Activated T-helper 17 cell treated with anti-CD3 and anti-CD28 coated beads, Interleukin-2, amount 50 U/mL, for 72 hours (primary cell): ENCODE measurements at regions not wholly inside any gene's neighbourhood (a gene's known extent, or its start where the extent isn't known, plus 50 kb on each side); places are given as distances from the start of the nearest gene placed in this dataset.

Source experiments
- ATAC-seq: fragments of 150-1000 bp; cut with Tn5 transposase; replicated peaks from 2 replicates; pipeline ENCODE4 v1.10.0; 2021; ENCODE audit warnings: mild to moderate bottlenecking, moderate library complexity
- H3K27ac Mint-ChIP-seq: one replicate; pipeline ENCODE4 v1.8.0; 2022; ENCODE audit warnings: mixed read lengths
- H3K27me3 Mint-ChIP-seq: one replicate; pipeline ENCODE4 v1.8.0; 2022; ENCODE audit warnings: mixed read lengths
- H3K36me3 Mint-ChIP-seq: one replicate; pipeline ENCODE4 v1.8.0; 2022; ENCODE audit warnings: low read depth, mild to moderate bottlenecking, mixed read lengths
- H3K4me1 Mint-ChIP-seq: one replicate; pipeline ENCODE4 v1.8.0; 2022; ENCODE audit warnings: mixed read lengths
- H3K4me3 Mint-ChIP-seq: one replicate; pipeline ENCODE4 v1.8.0; 2022; ENCODE audit warnings: mild to moderate bottlenecking, mixed read lengths
- H3K9me3 Mint-ChIP-seq: one replicate; pipeline ENCODE4 v1.8.0; 2022; ENCODE audit warnings: mixed read lengths

GRCh38 chr1:235045034-235045690 lies 83.5 kb downstream of the TOMM20 start:
- no peaks in the 10 kb centered on the region for H3K27me3 Mint-ChIP-seq
- H3K4me1 Mint-ChIP-seq: peaks cover 31% of the 10 kb centered on the region
- peak; percentile 28 for ATAC-seq
- peak overlapping the region; percentile 54 for H3K27ac Mint-ChIP-seq
- peak overlapping the region; percentile 21 for H3K4me3 Mint-ChIP-seq
- H3K9me3 Mint-ChIP-seq: no peaks in the 10 kb centered on the region
- H3K36me3 Mint-ChIP-seq: no peaks in the 10 kb centered on the region

GRCh38 chr1:235043234-235043633 lies 85.4 kb downstream of the TOMM20 start:
- H3K4me1 Mint-ChIP-seq: peaks cover 30% of the 10 kb centered on the region

DNA sequence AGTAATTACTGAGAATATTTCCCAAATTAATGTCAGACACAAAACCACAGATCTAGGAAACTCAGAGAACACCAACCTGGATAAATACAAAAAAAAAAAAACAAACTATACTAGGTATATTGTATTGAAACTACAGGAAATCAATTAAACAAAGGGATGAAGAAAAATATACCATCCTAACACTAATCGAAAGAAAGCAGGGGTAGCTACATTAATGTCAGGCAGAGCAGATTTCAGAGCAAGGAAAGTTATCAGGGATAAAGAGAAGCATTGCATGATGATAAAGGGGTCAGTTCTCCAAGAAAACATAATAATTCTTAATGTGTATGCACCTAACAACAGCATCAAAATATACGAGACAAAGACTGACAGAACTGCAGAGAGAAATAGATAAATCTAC lies 89.9 kb downstream of the TOMM20 start:
- Mint-ChIP-seq H3K4me3 (no peak overlapping the region), H3K36me3 (no peaks in the 10 kb centered on the region), H3K27me3 (no peaks in the 10 kb centered on the region), H3K27ac (no peak overlapping the region), H3K4me1 (peaks cover 5% of the 10 kb centered on the region), H3K9me3 (peaks cover 15% of the 10 kb centered on the region)
- no peak for ATAC-seq

More at GRCh38 chr1:235043234-235043633, 85.4 kb downstream of the TOMM20 start:
- H3K27me3 Mint-ChIP-seq: no peaks in the 10 kb centered on the region
- ATAC-seq: no peak
- peaks cover 10% of the 10 kb centered on the region for H3K9me3 Mint-ChIP-seq
- no peaks in the 10 kb centered on the region for H3K36me3 Mint-ChIP-seq
- H3K27ac Mint-ChIP-seq: no peak overlapping the region
- H3K4me3 Mint-ChIP-seq: no peak overlapping the region

GRCh38 chr1:235035928-235036327 lies 92.7 kb downstream of the TOMM20 start:
- Mint-ChIP-seq H3K27me3 (no peaks in the 10 kb centered on the region), H3K4me3 (no peak overlapping the region), H3K9me3 (peaks cover 15% of the 10 kb centered on the region), H3K36me3 (no peaks in the 10 kb centered on the region), H3K27ac (no peak overlapping the region), H3K4me1 (peaks cover 3% of the 10 kb centered on the region)
- no peak for ATAC-seq

GRCh38 chr1:235030919-235031596 lies 97.6 kb downstream of the TOMM20 start:
- no peak for ATAC-seq
- H3K4me3 Mint-ChIP-seq: no peak overlapping the region
- no peak overlapping the region for H3K27ac Mint-ChIP-seq
- no peaks in the 10 kb centered on the region for H3K36me3 Mint-ChIP-seq
- peaks cover 4% of the 10 kb centered on the region for H3K4me1 Mint-ChIP-seq
- H3K27me3 Mint-ChIP-seq: no peaks in the 10 kb centered on the region
- no peaks in the 10 kb centered on the region for H3K9me3 Mint-ChIP-seq

DNA sequence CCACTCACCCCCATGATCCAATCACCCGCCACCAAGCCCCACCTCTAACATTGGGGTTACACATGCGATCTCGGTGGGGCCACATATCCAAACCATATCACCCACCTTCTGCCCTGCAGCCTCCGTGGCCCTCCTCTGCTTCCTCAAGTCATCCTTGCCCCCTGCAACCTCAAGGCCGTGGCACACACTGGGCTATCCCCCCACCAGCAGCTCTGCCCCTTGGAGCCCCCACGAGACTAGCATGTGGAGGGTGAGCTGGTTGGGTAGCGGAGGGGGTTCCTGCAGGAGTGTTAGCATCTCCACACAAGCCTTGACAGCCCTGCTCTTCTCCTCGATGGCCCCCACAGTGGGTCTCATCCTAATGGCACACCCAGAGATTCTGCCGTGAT lies 100.8 kb downstream of the TOMM20 start:
- H3K27ac Mint-ChIP-seq: no peak overlapping the region
- no peaks in the 10 kb centered on the region for H3K36me3 Mint-ChIP-seq
- no peak overlapping the region for H3K4me3 Mint-ChIP-seq
- H3K27me3 Mint-ChIP-seq: no peaks in the 10 kb centered on the region
- H3K9me3 Mint-ChIP-seq: no peaks in the 10 kb centered on the region
- ATAC-seq: no peak
- H3K4me1 Mint-ChIP-seq: peaks cover 11% of the 10 kb centered on the region

DNA sequence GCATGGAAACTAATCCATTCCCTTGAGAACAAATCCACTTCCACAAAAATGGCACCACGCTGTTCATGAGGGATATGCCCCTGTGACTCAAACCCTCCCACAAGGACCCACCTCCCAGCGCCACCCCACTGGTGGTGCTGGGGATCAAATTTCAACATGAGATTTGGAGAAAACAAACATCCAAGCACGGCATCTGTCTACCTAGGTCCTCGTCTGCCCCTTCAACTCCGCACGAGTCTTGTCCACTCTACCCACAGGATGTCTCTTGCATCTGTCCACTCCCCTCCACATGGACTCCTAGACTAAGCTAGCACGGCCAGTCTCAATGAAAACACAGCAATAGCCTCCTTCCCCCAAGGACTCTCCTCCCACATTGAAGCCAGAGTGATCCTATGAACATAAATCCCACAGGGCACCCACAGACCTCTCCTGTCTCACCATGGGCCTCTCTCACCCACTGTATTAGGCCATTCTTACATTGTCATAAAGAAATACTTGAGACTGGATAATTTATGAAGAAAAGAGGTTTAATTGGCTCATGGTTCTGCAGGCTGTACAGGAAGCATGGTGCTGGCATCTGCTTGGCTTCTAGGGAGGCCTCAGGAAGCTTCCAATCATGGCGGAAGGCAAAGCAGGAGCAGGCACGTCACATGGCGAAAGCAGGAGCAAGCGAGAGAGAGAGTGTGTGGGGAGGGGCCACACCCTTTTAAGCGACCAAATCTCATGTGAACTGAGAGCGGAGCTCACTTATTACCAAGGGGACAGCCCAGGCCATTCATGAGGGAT lies 101.4 kb downstream of the TOMM20 start:
- ATAC-seq: no peak
- Mint-ChIP-seq H3K4me1 (peaks cover 15% of the 10 kb centered on the region), H3K27ac (no peak overlapping the region), H3K36me3 (no peaks in the 10 kb centered on the region), H3K9me3 (no peaks in the 10 kb centered on the region), H3K4me3 (no peak overlapping the region), H3K27me3 (no peaks in the 10 kb centered on the region)

- Mint-ChIP-seq H3K27me3 (no peaks in the 10 kb centered on the region), H3K4me3 (no peak overlapping the region), H3K4me1 (peaks cover 15% of the 10 kb centered on the region), H3K36me3 (no peaks in the 10 kb centered on the region), H3K9me3 (no peaks in the 10 kb centered on the region), H3K27ac (no peak overlapping the region)
- peak; percentile 21 for ATAC-seq
Measured at GRCh38 chr1:235025422-235025984, 103.1 kb downstream of the TOMM20 start.

- Mint-ChIP-seq H3K27me3 (no peaks in the 10 kb centered on the region), H3K27ac (no peak overlapping the region), H3K4me3 (no peak overlapping the region), H3K4me1 (peaks cover 16% of the 10 kb centered on the region), H3K9me3 (no peaks in the 10 kb centered on the region), H3K36me3 (no peaks in the 10 kb centered on the region)
- peak; percentile 34 for ATAC-seq
Measured at GRCh38 chr1:235024711-235025421, 103.8 kb downstream of the TOMM20 start.

DNA sequence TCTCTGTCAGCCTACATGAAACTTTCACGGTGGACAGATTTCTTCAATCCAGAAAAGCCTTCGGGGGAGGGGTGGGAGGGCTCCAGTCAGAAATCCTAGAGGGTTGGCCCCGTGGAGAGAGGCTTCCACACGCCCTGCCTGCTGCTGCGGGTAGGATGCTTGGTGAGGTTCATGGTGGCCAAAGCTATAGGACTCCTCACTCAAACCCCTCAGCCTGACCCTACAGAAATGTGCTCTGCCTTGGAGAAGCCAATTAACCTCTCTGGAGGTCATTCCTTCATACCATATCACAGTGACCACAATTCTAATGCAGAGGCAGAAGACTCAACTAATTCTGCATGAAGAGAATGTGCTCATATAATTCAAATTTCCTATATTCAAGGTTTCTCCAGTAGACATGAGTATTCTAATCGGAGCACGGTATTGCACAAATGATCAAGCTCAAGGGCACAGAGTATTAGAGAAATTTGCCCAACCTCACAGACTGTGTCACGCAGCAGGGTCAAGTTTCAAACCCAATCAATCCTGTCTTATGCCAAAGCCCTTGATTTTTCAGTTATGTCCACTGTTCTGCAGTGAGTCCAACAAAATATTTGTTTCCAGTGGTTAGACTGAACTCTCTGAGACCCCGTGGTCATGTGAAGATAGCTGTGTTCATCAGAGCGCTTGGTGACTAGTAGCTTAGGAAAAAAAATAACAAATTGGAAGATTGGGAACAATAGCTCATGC lies 104.8 kb downstream of the TOMM20 start:
- no peak overlapping the region for H3K4me3 Mint-ChIP-seq
- H3K4me1 Mint-ChIP-seq: peaks cover 26% of the 10 kb centered on the region
- H3K27ac Mint-ChIP-seq: no peak overlapping the region
- H3K9me3 Mint-ChIP-seq: peaks cover 4% of the 10 kb centered on the region
- ATAC-seq: no peak
- no peaks in the 10 kb centered on the region for H3K27me3 Mint-ChIP-seq
- H3K36me3 Mint-ChIP-seq: no peaks in the 10 kb centered on the region

GRCh38 chr1:235022981-235023710 lies 105.5 kb downstream of the TOMM20 start:
- Mint-ChIP-seq H3K4me1 (peaks cover 30% of the 10 kb centered on the region), H3K27me3 (no peaks in the 10 kb centered on the region), H3K36me3 (no peaks in the 10 kb centered on the region), H3K4me3 (no peak overlapping the region), H3K27ac (no peak overlapping the region), H3K9me3 (peaks cover 8% of the 10 kb centered on the region)
- peak; percentile 31 for ATAC-seq

DNA sequence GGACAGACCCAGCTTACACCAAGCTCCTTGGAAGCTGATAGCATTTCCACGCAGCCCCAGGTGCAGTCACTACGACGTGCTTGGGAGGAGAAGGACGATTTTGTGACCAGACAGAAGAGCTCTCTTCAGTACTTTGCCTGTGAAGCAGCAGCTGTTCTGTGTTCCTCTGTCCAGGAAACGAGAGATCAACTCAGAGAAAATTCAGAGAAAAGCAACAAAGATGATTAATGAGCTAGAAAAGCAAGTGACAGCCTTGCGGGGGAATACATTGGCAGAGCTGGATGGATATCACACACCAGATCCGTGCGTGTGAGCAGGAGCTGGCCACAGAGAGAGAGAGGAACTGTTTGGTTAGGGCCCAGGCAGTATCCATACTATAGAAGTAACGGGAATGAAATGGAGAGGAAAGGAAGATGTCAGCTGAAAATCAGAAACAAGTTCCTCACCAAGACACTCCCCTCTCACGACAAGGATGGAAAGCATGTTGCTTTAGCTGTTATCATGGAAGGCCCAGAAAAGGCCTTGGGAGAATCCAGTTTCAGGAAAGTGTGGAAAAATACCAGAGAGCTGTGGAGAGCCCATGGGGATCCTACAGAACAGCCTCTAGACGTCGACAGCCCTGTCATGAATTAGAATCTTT lies 106.2 kb downstream of the TOMM20 start:
- peaks cover 33% of the 10 kb centered on the region for H3K4me1 Mint-ChIP-seq

DNA sequence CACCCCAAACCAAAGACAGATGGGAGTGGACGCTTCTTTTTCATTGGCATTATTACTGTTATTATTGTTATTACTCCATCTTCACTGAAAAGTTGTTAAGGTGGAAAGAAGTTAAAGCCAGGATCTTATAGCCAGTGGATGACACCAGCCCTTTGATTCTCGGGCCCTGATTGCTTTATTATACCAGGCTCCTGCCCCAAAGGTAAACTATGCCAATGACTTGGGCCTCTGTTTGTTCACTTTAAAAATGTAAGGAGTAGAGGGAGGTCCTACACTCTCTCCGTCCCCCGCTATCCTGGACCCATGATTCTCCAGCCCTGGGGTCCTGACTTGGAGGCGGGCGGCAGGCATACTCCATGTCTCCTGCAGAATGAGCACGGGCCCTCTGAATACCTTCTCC lies 106.8 kb downstream of the TOMM20 start:
- no peaks in the 10 kb centered on the region for H3K27me3 Mint-ChIP-seq
- no peak overlapping the region for H3K4me3 Mint-ChIP-seq
- H3K27ac Mint-ChIP-seq: no peak overlapping the region
- H3K36me3 Mint-ChIP-seq: no peaks in the 10 kb centered on the region
- peaks cover 8% of the 10 kb centered on the region for H3K9me3 Mint-ChIP-seq
- no peak for ATAC-seq
- H3K4me1 Mint-ChIP-seq: peaks cover 33% of the 10 kb centered on the region

More for the DNA sequence above, 106.2 kb downstream of the TOMM20 start:
- Mint-ChIP-seq H3K36me3 (no peaks in the 10 kb centered on the region), H3K27me3 (no peaks in the 10 kb centered on the region), H3K27ac (no peak overlapping the region), H3K4me3 (no peak overlapping the region), H3K9me3 (peaks cover 8% of the 10 kb centered on the region)
- ATAC-seq: no peak
